ENCODE measurements at regions not wholly inside any gene's neighbourhood (a gene's known extent, or its start where the extent isn't known, plus 50 kb on each side); places are given as distances from the start of the nearest gene placed in this dataset.
A peak's percentile ranks its signal among the peaks of the same experiment; 100 is the strongest.

- Histone ChIP-seq H4K20me1 (no peaks in the 10 kb centered on the region), H3K4me3 (no peak overlapping the region), H3K4me2 (0 out of 22 replicates have a peak overlapping the region, but pooled peaks of 1 of the 11 experiments have one; percentile 10), H3K9ac (no peak overlapping the region), H3K27me3 (no peaks in the 10 kb centered on the region), H3K9me3 (replicated peaks in 1 of 11) (peaks cover 10 to 21% (median 13%) of the 10 kb centered on the region in 11 experiments), H3K36me3 (no peaks in the 10 kb centered on the region), H3K27ac (no peak overlapping the region), H3K4me1 (peaks cover 0 to 5% (median 0%) of the 10 kb centered on the region in 10 experiments; a peak in 1 of 20 replicates)
- TF ChIP-seq Cebpa-rat (IDR thresholded peaks at IDR 0.05), result no peak
Measured at GRCh38 chr7:69504733-69505420, 93.4 kb upstream of the AUTS2 start.

GRCh38 chr7:69508736-69509135, 89.5 kb upstream of the AUTS2 start:
- no peaks in the 10 kb centered on the region for H3K27me3 ChIP-seq
- H3K27ac ChIP-seq, result no peak overlapping the region
- no peak overlapping the region for H3K4me2 ChIP-seq
- peaks cover 0 to 5% (median 0%) of the 10 kb centered on the region in 10 experiments; a peak in 1 of 20 replicates for H3K4me1 ChIP-seq
- no peak overlapping the region for H3K9ac ChIP-seq
- no peaks in the 10 kb centered on the region for H3K36me3 ChIP-seq
- H3K9me3 ChIP-seq (replicated peaks in 1 of 11), result no peaks in the 10 kb centered on the region
- H4K20me1 ChIP-seq, result no peaks in the 10 kb centered on the region
- TF ChIP-seq Cebpa-rat (IDR thresholded peaks at IDR 0.05), result no peak
- no peak overlapping the region for H3K4me3 ChIP-seq

- Histone ChIP-seq H3K27ac (no peak overlapping the region), H3K9me3 (replicated peaks in 1 of 11) (no peaks in the 10 kb centered on the region), H3K27me3 (no peaks in the 10 kb centered on the region), H3K9ac (no peak overlapping the region), H3K4me3 (no peak overlapping the region), H3K36me3 (no peaks in the 10 kb centered on the region), H3K4me2 (no peak overlapping the region), H3K4me1 (peaks cover 0 to 3% (median 0%) of the 10 kb centered on the region in 10 experiments; a peak in 1 of 20 replicates), H4K20me1 (no peaks in the 10 kb centered on the region)
- TF ChIP-seq Cebpa-rat (IDR thresholded peaks at IDR 0.05), result no peak
Measured at GRCh38 chr7:69510114-69510513, 88.2 kb upstream of the AUTS2 start.

GRCh38 chr7:69515495-69516212, 82.6 kb upstream of the AUTS2 start:
- no peak overlapping the region for H3K9ac ChIP-seq
- no peaks in the 10 kb centered on the region for H3K36me3 ChIP-seq
- no peaks in the 10 kb centered on the region for H4K20me1 ChIP-seq
- no peaks in the 10 kb centered on the region for H3K27me3 ChIP-seq
- H3K4me1 ChIP-seq, result peaks cover 0 to 12% (median 8%) of the 10 kb centered on the region in 10 experiments; a peak in 7 of 20 replicates
- H3K4me3 ChIP-seq, result no peak overlapping the region
- no peaks in the 10 kb centered on the region for H3K9me3 ChIP-seq (replicated peaks in 1 of 11)
- H3K4me2 ChIP-seq, result peak overlapping the region in 6 of 11 experiments; percentile 11 to 44 (median 27); a peak in 7 of 22 replicates
- TF ChIP-seq Cebpa-rat (IDR thresholded peaks at IDR 0.05), result no peak
- H3K27ac ChIP-seq, result no peak overlapping the region

GRCh38 chr7:69516238-69516820, 81.9 kb upstream of the AUTS2 start:
- Histone ChIP-seq H3K9ac (no peak overlapping the region), H3K36me3 (no peaks in the 10 kb centered on the region), H3K9me3 (replicated peaks in 1 of 11) (no peaks in the 10 kb centered on the region), H4K20me1 (no peaks in the 10 kb centered on the region), H3K27me3 (no peaks in the 10 kb centered on the region), H3K4me1 (peaks cover 0 to 12% (median 8%) of the 10 kb centered on the region in 10 experiments; a peak in 7 of 20 replicates), H3K27ac (no peak overlapping the region), H3K4me3 (no peak overlapping the region), H3K4me2 (peak overlapping the region in 6 of 11 experiments; percentile 11 to 44 (median 27); a peak in 7 of 22 replicates)
- no peak for TF ChIP-seq Cebpa-rat (IDR thresholded peaks at IDR 0.05)

- no peak for TF ChIP-seq Cebpa-rat (IDR thresholded peaks at IDR 0.05)
- Histone ChIP-seq H4K20me1 (no peaks in the 10 kb centered on the region), H3K4me3 (no peak overlapping the region)
Measured at GRCh38 chr7:69517985-69518704, 80.1 kb upstream of the AUTS2 start.

GRCh38 chr7:69518705-69519077, 79.6 kb upstream of the AUTS2 start:
- no peak overlapping the region for H3K27ac ChIP-seq
- no peaks in the 10 kb centered on the region for H4K20me1 ChIP-seq
- no peak overlapping the region for H3K4me2 ChIP-seq
- no peak overlapping the region for H3K9ac ChIP-seq
- no peak for TF ChIP-seq Cebpa-rat (IDR thresholded peaks at IDR 0.05)
- H3K27me3 ChIP-seq, result no peaks in the 10 kb centered on the region
- peaks cover 0 to 12% (median 8%) of the 10 kb centered on the region in 10 experiments; a peak in 7 of 20 replicates for H3K4me1 ChIP-seq
- no peaks in the 10 kb centered on the region for H3K9me3 ChIP-seq (replicated peaks in 1 of 11)
- no peaks in the 10 kb centered on the region for H3K36me3 ChIP-seq
- H3K4me3 ChIP-seq, result no peak overlapping the region

More at GRCh38 chr7:69517985-69518704, 80.1 kb upstream of the AUTS2 start:
- Histone ChIP-seq H3K9me3 (replicated peaks in 1 of 11) (no peaks in the 10 kb centered on the region), H3K27me3 (no peaks in the 10 kb centered on the region), H3K4me1 (peaks cover 0 to 12% (median 8%) of the 10 kb centered on the region in 10 experiments; a peak in 7 of 20 replicates), H3K36me3 (no peaks in the 10 kb centered on the region), H3K27ac (no peak overlapping the region), H3K4me2 (no peak overlapping the region), H3K9ac (no peak overlapping the region)

- Histone ChIP-seq H3K4me2 (no peak overlapping the region), H3K9ac (no peak overlapping the region), H3K4me3 (no peak overlapping the region), H3K27ac (no peak overlapping the region), H3K36me3 (no peaks in the 10 kb centered on the region), H3K27me3 (no peaks in the 10 kb centered on the region), H3K4me1 (peaks cover 0 to 8% (median 0%) of the 10 kb centered on the region in 10 experiments; a peak in 1 of 20 replicates), H3K9me3 (replicated peaks in 1 of 11) (peaks cover 4 to 20% (median 9%) of the 10 kb centered on the region in 11 experiments; a peak in 11 of 22 replicates), H4K20me1 (no peaks in the 10 kb centered on the region)
- no peak for TF ChIP-seq Cebpa-rat (IDR thresholded peaks at IDR 0.05)
Measured at GRCh38 chr7:69526570-69526969, 71.7 kb upstream of the AUTS2 start.

GRCh38 chr7:69527706-69528105, 70.6 kb upstream of the AUTS2 start:
- no peak overlapping the region for H3K27ac ChIP-seq
- H3K27me3 ChIP-seq, result no peaks in the 10 kb centered on the region
- peaks cover 4 to 20% (median 9%) of the 10 kb centered on the region in 11 experiments; a peak in 11 of 22 replicates for H3K9me3 ChIP-seq (replicated peaks in 1 of 11)
- peak in 2 of 11 experiments; percentile 20 to 56; a peak in 2 of 22 replicates for TF ChIP-seq Cebpa-rat (IDR thresholded peaks at IDR 0.05)
- H3K4me2 ChIP-seq, result no peak overlapping the region
- H3K4me1 ChIP-seq, result peaks cover 0 to 9% (median under 1%) of the 10 kb centered on the region in 10 experiments; a peak in 5 of 20 replicates
- H3K9ac ChIP-seq, result no peak overlapping the region
- H4K20me1 ChIP-seq, result no peaks in the 10 kb centered on the region
- no peak overlapping the region for H3K4me3 ChIP-seq
- H3K36me3 ChIP-seq, result no peaks in the 10 kb centered on the region

All from BLaER1 treated with 17β-estradiol and CSF1 and Interleukin-3, amounts not matched to agents 10 nM and 100 nM (cell line).